ENCODE measurements at regions not wholly inside any gene's neighbourhood (a gene's known extent, or its start where the extent isn't known, plus 50 kb on each side); places are given as distances from the start of the nearest gene placed in this dataset.

GRCh38 chr5:77893225-77893860, 117.2 kb upstream of the TBCA start:
- no peaks in the 10 kb centered on the region for H3K27me3 ChIP-seq
- intact Hi-C loops (cut with DNase I): no loop called here
- peaks cover 0 to 15% (median 0%) of the 10 kb centered on the region in 9 donors for H3K4me1 ChIP-seq
- H3K4me3 ChIP-seq: no peak overlapping the region
- DNase-seq (no peak), ATAC-seq (peak in 2 of 8 donors; percentile 37 to 87)
- no peaks in the 10 kb centered on the region for H3K9me3 ChIP-seq
- 72 to 80% methylated on average over 3 of the region's 3 CpGs for WGBS, 2 donors
- H3K27ac ChIP-seq: peak overlapping the region in 1 of 10 donors; percentile 63
- H3K36me3 ChIP-seq: no peaks in the 10 kb centered on the region
- no peak for TF ChIP-seq CTCF (IDR thresholded peaks at IDR 0.05)

GRCh38 chr5:77892061-77893010, 116.2 kb upstream of the TBCA start:
- DNase-seq (no peak), ATAC-seq (no peak)
- no peak for TF ChIP-seq CTCF (IDR thresholded peaks at IDR 0.05)
- Histone ChIP-seq H3K4me1 (peaks cover 0 to 15% (median 0%) of the 10 kb centered on the region in 9 donors), H3K9me3 (no peaks in the 10 kb centered on the region), H3K27me3 (peaks cover 0 to 7% (median 0%) of the 10 kb centered on the region in 7 donors), H3K36me3 (no peaks in the 10 kb centered on the region), H3K27ac (peak overlapping the region in 1 of 10 donors; percentile 63), H3K4me3 (no peak overlapping the region)
- intact Hi-C loops (cut with DNase I): no loop called here
- 76 to 87% methylated on average over 12 of the region's 12 CpGs for WGBS, 2 donors

GRCh38 chr5:77885519-77885918, 109.4 kb upstream of the TBCA start:
- intact Hi-C loops (cut with DNase I): no loop called here
- 55 to 56% methylated on average over 4 of the region's 4 CpGs for WGBS, 2 donors
- Histone ChIP-seq H3K27me3 (peaks cover 0 to 50% (median 27%) of the 10 kb centered on the region in 7 donors), H3K4me1 (no peaks in the 10 kb centered on the region), H3K36me3 (no peaks in the 10 kb centered on the region), H3K4me3 (no peak overlapping the region), H3K27ac (no peak overlapping the region), H3K9me3 (no peaks in the 10 kb centered on the region)
- no peak for DNase-seq
- no peak for TF ChIP-seq CTCF (IDR thresholded peaks at IDR 0.05)
- no peak for ATAC-seq

- Histone ChIP-seq H3K4me1 (peaks cover 0 to under 1% (median 0%) of the 10 kb centered on the region in 9 donors), H3K27ac (no peak overlapping the region), H3K4me3 (no peak overlapping the region), H3K36me3 (no peaks in the 10 kb centered on the region), H3K27me3 (peaks cover 0 to 54% (median 27%) of the 10 kb centered on the region in 7 donors), H3K9me3 (no peaks in the 10 kb centered on the region)
- no peak for DNase-seq
- no peak for ATAC-seq
- intact Hi-C loops (cut with DNase I): no loop called here
- WGBS, 2 donors: 82 to 93% methylated on average over 6 of the region's 6 CpGs
- TF ChIP-seq CTCF (IDR thresholded peaks at IDR 0.05): no peak
Measured at GRCh38 chr5:77882670-77883257, 106.6 kb upstream of the TBCA start.
